ENCODE measurements at regions not wholly inside any gene's neighbourhood (a gene's known extent, or its start where the extent isn't known, plus 50 kb on each side); places are given as distances from the start of the nearest gene placed in this dataset.

DNA sequence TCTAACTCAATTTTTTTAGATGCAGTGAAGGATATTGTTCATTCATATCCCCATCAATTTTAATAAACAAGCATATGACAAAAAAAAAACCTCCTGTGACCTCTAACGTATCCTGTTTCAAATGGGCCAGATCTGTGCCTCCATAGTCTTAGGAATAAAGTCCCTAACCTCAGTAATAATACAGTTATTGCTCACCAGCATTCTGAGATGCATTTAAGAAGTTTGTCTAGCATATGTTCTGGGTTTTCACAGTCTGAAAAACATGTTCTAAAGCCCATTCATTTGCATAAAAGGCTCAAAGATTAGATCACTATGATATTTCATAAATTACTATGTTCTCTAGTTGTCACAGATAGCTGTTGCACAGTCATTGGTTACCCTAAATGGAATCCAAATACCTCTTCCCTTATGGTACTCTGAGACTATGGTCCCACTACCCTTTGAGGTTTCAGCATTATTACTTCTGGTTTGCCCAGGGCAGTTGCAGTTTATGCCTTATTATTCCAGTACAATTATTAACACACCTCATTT lies 190.1 kb downstream of the ZIC4 start:
- TF ChIP-seq CTCF (IDR thresholded peaks at IDR 0.05; ENCODE audit: control insufficient read depth, insufficient read depth, low read depth, low read length, missing control alignments) = no peak
- no peak overlapping the region for H3K4me3 ChIP-seq (ENCODE audit: control insufficient read depth, low read depth, low read length)
- DNase-seq (ENCODE audit: low read depth) = no peak

- no peak overlapping the region for H3K4me3 ChIP-seq (ENCODE audit: control insufficient read depth, low read depth, low read length)
- TF ChIP-seq CTCF (IDR thresholded peaks at IDR 0.05; ENCODE audit: control insufficient read depth, insufficient read depth, low read depth, low read length, missing control alignments) = no peak
- DNase-seq (ENCODE audit: low read depth) = no peak
These were observed 190.7 kb downstream of the ZIC4 start for GRCh38 chr3:147215660-147216059.

DNA sequence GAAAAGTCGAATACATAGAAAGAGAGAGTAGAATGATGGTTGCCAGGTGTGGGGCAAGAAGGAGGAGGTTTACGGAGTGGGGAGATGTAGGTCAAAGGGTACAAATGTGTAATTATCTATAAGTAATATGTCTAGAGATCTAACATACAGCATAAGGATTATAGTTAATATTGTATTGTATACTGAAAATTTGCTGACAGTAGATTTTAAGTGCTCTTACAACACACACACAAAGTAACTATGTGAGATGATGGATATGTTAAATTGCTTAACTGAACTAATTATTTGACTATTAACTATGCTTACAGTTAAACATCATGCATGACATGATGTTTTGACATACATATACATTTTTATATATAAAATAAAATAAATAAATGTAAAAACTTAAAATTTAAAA lies 192.7 kb downstream of the ZIC4 start:
- no peak for TF ChIP-seq CTCF (IDR thresholded peaks at IDR 0.05; ENCODE audit: control insufficient read depth, insufficient read depth, low read depth, low read length, missing control alignments)
- no peak overlapping the region for H3K4me3 ChIP-seq (ENCODE audit: control insufficient read depth, low read depth, low read length)
- no peak for DNase-seq (ENCODE audit: low read depth)

- DNase-seq (ENCODE audit: low read depth) = no peak
- TF ChIP-seq CTCF (IDR thresholded peaks at IDR 0.05; ENCODE audit: control insufficient read depth, insufficient read depth, low read depth, low read length, missing control alignments) = no peak
These were observed 195.7 kb downstream of the ZIC4 start for GRCh38 chr3:147210676-147211075.

DNA sequence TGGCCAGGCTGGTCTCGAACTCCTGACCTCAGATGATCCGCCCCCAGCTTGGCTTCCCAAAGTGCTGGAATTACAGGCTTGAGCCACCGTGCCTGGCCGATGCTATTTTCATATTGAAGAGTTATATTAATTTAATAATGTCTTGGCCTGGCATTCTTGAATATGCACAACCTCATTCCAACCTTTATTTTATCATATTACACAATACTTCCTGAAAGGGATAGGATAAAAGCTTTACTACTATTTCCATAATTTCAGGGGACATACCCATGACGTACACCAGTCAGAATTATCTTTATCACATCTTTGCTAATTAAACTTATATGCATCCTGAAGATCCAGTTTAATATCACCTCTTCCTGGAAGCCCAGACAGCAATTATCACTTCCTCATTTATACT lies 205.3 kb downstream of the ZIC4 start:
- DNase-seq (ENCODE audit: low read depth) = no peak
- no peak for TF ChIP-seq CTCF (IDR thresholded peaks at IDR 0.05; ENCODE audit: control insufficient read depth, insufficient read depth, low read depth, low read length, missing control alignments)
- no peak overlapping the region for H3K4me3 ChIP-seq (ENCODE audit: control insufficient read depth, low read depth, low read length)

More at GRCh38 chr3:147210676-147211075, 195.7 kb downstream of the ZIC4 start:
- no peak overlapping the region for H3K4me3 ChIP-seq (ENCODE audit: control insufficient read depth, low read depth, low read length)

DNA sequence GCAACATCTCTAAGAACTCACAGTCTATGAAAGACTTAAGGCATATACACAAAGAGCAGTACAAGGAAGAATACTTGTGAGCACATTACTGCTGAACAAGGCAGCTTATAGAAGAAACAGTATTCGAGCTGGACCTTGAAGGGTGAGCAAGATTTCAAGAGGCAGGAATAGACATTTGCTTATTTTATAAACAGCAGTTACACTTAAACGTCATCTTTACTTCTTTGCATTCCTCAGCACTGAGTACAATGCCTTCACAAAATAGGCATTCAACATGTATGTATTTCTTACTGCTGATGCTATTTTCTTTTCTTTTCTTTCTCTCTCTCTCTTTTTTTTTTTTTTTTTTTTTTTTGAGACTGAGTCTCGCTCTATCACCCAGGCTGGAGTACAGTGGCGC lies 205.8 kb downstream of the ZIC4 start:
- DNase-seq (ENCODE audit: low read depth) = no peak
- no peak overlapping the region for H3K4me3 ChIP-seq (ENCODE audit: control insufficient read depth, low read depth, low read length)
- no peak for TF ChIP-seq CTCF (IDR thresholded peaks at IDR 0.05; ENCODE audit: control insufficient read depth, insufficient read depth, low read depth, low read length, missing control alignments)

DNA sequence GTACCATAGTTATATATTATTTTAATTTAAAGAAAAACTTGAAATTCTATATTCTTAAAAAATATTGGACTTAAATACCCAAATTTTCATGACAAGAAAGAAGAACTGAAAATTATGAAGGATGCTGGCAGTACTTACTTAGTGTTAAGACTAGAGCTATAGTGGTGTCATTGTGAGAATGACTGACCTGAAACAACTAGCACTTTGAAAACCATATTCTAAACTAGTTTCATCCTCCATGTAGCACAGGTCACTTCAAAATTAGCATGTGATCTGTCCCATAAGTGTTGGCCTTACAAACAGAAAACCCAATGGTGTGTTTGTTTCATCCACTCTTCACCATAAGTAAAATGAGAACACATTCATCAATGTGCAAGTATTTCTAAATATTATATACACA lies 208.6 kb downstream of the ZIC4 start:
- no peak for TF ChIP-seq CTCF (IDR thresholded peaks at IDR 0.05; ENCODE audit: control insufficient read depth, insufficient read depth, low read depth, low read length, missing control alignments)
- no peak overlapping the region for H3K4me3 ChIP-seq (ENCODE audit: control insufficient read depth, low read depth, low read length)
- no peak for DNase-seq (ENCODE audit: low read depth)
